ENCODE measurements at regions not wholly inside any gene's neighbourhood (a gene's known extent, or its start where the extent isn't known, plus 50 kb on each side); places are given as distances from the start of the nearest gene placed in this dataset.

DNA sequence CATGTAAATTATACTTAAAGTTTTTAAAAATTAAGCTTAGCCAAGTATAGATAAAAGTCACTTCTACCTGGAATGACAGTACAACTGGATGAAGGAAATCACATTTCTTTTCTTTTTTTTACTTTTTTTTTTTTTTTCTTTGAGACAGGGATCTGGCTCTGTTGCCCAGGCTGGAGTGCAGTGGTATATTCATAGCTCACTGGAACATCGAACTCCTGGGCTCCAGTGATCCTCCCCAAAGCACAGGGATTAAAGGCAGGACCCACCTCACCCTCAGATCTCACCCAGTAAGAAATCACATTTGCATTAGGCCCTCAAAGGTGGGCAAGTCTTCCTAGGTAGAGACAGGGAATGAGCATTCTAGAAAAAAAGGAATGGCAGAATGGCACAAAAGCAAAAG lies 69.5 kb upstream of the C1GALT1 start:
- Histone ChIP-seq H3K36me3 (ENCODE audit: insufficient read depth, low read length) (no peaks in the 10 kb centered on the region), H3K4me3 (ENCODE audit: insufficient read depth, low read depth, low read length) (no peak overlapping the region), H3K27me3 (ENCODE audit: insufficient read depth, low read length) (no peaks in the 10 kb centered on the region), H3K4me1 (ENCODE audit: insufficient read depth, low read length) (no peaks in the 10 kb centered on the region), H3K4me2 (ENCODE audit: low read length) (no peak overlapping the region), H3K9ac (ENCODE audit: low read length) (no peak overlapping the region), H2AFZ (ENCODE audit: low read depth, low read length) (no peak overlapping the region), H3K9me3 (ENCODE audit: insufficient read depth, low read depth, low read length) (no peaks in the 10 kb centered on the region), H3K27ac (ENCODE audit: low read depth, low read length) (no peak overlapping the region), H3K79me2 (ENCODE audit: insufficient read depth, low read length) (no peaks in the 10 kb centered on the region), H4K20me1 (ENCODE audit: insufficient read depth, low read length) (no peaks in the 10 kb centered on the region)
- Mint-ChIP-seq H3K27me3 (ENCODE audit: low read depth, unreplicated experiment) (no peaks in the 10 kb centered on the region), H3K4me1 (ENCODE audit: low read depth, unreplicated experiment) (no peaks in the 10 kb centered on the region), H3K9me3 (ENCODE audit: unreplicated experiment) (no peaks in the 10 kb centered on the region), H3K36me3 (ENCODE audit: low read depth, unreplicated experiment) (no peaks in the 10 kb centered on the region), H3K4me3 (ENCODE audit: unreplicated experiment) (no peak overlapping the region), H3K27ac (ENCODE audit: unreplicated experiment) (no peak overlapping the region)
- DNase-seq (ENCODE audit: low read depth), result no peak
- TF ChIP-seq EZH2 (IDR thresholded peaks at IDR 0.05; ENCODE audit: insufficient read depth, low read length), result no peak
- TF ChIP-seq, protein P1, sequence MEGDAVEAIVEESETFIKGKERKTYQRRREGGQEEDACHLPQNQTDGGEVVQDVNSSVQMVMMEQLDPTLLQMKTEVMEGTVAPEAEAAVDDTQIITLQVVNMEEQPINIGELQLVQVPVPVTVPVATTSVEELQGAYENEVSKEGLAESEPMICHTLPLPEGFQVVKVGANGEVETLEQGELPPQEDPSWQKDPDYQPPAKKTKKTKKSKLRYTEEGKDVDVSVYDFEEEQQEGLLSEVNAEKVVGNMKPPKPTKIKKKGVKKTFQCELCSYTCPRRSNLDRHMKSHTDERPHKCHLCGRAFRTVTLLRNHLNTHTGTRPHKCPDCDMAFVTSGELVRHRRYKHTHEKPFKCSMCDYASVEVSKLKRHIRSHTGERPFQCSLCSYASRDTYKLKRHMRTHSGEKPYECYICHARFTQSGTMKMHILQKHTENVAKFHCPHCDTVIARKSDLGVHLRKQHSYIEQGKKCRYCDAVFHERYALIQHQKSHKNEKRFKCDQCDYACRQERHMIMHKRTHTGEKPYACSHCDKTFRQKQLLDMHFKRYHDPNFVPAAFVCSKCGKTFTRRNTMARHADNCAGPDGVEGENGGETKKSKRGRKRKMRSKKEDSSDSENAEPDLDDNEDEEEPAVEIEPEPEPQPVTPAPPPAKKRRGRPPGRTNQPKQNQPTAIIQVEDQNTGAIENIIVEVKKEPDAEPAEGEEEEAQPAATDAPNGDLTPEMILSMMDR (IDR thresholded peaks at IDR 0.05; ENCODE audit: insufficient read depth, low read depth, low read length), result no peak
- FAIRE-seq, result no peak

DNA sequence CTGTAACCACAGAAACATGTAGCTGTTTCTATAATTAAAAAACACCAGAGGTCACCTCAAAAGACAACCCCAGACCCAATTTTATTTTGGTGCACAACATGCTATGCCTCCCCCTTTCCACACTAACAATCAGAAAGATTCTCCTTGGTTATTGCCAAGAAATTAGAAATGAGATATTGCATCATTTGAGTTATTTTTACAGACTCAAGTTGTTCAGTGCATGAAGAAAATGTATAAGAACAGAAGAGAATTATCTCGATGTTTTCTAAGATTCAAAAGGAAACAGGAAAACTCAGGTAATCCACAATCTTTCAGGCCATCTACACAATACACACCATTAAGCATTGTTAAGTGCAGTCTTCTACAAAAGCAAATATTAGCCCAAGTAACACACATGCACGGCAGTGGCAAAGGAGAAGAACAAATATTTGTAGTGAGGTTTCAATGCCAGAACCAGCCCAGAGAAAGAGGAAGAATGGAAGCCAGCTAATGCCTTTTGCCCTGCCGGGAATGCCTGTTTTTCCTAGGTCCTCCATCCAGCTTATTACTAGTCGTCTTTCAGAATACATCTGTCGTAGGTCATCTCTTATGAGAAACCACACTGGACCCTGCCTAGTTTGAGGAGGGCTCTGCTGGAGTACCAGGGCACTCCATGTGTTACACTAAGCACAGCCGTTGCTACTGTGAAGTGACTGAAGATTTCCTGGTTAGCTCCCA lies 67.6 kb upstream of the C1GALT1 start:
- FAIRE-seq (no peak), DNase-seq (ENCODE audit: low read depth) (no peak)
- Histone ChIP-seq H3K27ac (ENCODE audit: low read depth, low read length) (no peak overlapping the region), H3K4me2 (ENCODE audit: low read length) (no peak overlapping the region), H4K20me1 (ENCODE audit: insufficient read depth, low read length) (no peaks in the 10 kb centered on the region), H3K27me3 (ENCODE audit: insufficient read depth, low read length) (no peaks in the 10 kb centered on the region), H3K9ac (ENCODE audit: low read length) (no peak overlapping the region), H2AFZ (ENCODE audit: low read depth, low read length) (no peak overlapping the region), H3K36me3 (ENCODE audit: insufficient read depth, low read length) (no peaks in the 10 kb centered on the region), H3K4me3 (ENCODE audit: insufficient read depth, low read depth, low read length) (no peak overlapping the region), H3K4me1 (ENCODE audit: insufficient read depth, low read length) (no peaks in the 10 kb centered on the region), H3K79me2 (ENCODE audit: insufficient read depth, low read length) (no peaks in the 10 kb centered on the region), H3K9me3 (ENCODE audit: insufficient read depth, low read depth, low read length) (no peaks in the 10 kb centered on the region)
- no peaks in the 10 kb centered on the region for H3K36me3 Mint-ChIP-seq (ENCODE audit: low read depth, unreplicated experiment)
- no peaks in the 10 kb centered on the region for H3K4me1 Mint-ChIP-seq (ENCODE audit: low read depth, unreplicated experiment)
- no peak overlapping the region for H3K27ac Mint-ChIP-seq (ENCODE audit: unreplicated experiment)
- no peak overlapping the region for H3K4me3 Mint-ChIP-seq (ENCODE audit: unreplicated experiment)
- no peaks in the 10 kb centered on the region for H3K9me3 Mint-ChIP-seq (ENCODE audit: unreplicated experiment)
- TF ChIP-seq, protein P1 (IDR thresholded peaks at IDR 0.05; ENCODE audit: insufficient read depth, low read depth, low read length), result no peak
- no peak for TF ChIP-seq EZH2 (IDR thresholded peaks at IDR 0.05; ENCODE audit: insufficient read depth, low read length)
- no peaks in the 10 kb centered on the region for H3K27me3 Mint-ChIP-seq (ENCODE audit: low read depth, unreplicated experiment)

DNA sequence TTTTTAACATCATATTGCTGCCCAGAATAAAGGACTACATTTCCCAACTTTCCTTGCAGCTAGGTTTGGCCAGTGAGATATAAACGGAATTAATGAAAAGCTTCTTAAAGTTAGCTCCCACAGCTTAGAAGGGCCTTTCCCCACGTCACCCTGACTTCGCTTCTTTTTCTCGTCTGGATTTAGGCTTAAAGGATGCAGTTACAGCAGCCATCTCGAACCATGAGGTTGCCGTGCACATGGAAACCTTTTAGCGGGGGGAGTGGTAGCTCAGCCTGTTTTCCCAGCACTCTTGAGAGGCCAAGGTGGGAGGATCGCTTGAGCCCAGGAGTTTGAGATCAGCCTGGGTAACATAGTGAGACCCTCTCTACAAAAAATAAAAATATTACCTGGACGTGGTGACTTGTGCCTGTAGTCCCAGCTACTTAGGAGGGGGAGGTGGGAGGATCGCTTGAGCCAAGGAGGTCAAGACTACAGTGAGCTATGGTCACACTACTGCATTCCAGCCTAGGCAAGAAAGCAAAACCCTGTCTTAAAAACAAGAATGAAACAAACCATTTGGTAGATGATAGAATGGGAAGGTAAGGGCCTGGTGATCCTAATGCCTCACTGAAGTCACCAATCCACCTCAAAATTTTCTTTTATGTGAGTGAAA lies 64.3 kb upstream of the C1GALT1 start:
- DNase-seq (ENCODE audit: low read depth) (no peak), FAIRE-seq (no peak)
- no peak overlapping the region for H3K27ac Mint-ChIP-seq (ENCODE audit: unreplicated experiment)
- Histone ChIP-seq H3K36me3 (ENCODE audit: insufficient read depth, low read length) (no peaks in the 10 kb centered on the region), H3K79me2 (ENCODE audit: insufficient read depth, low read length) (no peaks in the 10 kb centered on the region), H4K20me1 (ENCODE audit: insufficient read depth, low read length) (no peaks in the 10 kb centered on the region), H3K4me1 (ENCODE audit: insufficient read depth, low read length) (no peaks in the 10 kb centered on the region), H3K27ac (ENCODE audit: low read depth, low read length) (no peak overlapping the region), H3K27me3 (ENCODE audit: insufficient read depth, low read length) (no peaks in the 10 kb centered on the region), H3K9ac (ENCODE audit: low read length) (no peak overlapping the region), H3K9me3 (ENCODE audit: insufficient read depth, low read depth, low read length) (no peaks in the 10 kb centered on the region), H3K4me3 (ENCODE audit: insufficient read depth, low read depth, low read length) (no peak overlapping the region), H2AFZ (ENCODE audit: low read depth, low read length) (no peak overlapping the region), H3K4me2 (ENCODE audit: low read length) (no peak overlapping the region)
- no peaks in the 10 kb centered on the region for H3K4me1 Mint-ChIP-seq (ENCODE audit: low read depth, unreplicated experiment)
- no peaks in the 10 kb centered on the region for H3K9me3 Mint-ChIP-seq (ENCODE audit: unreplicated experiment)
- no peaks in the 10 kb centered on the region for H3K36me3 Mint-ChIP-seq (ENCODE audit: low read depth, unreplicated experiment)
- TF ChIP-seq, protein P1 (IDR thresholded peaks at IDR 0.05; ENCODE audit: insufficient read depth, low read depth, low read length), result no peak
- no peak for TF ChIP-seq EZH2 (IDR thresholded peaks at IDR 0.05; ENCODE audit: insufficient read depth, low read length)
- H3K4me3 Mint-ChIP-seq (ENCODE audit: unreplicated experiment), result no peak overlapping the region
- no peaks in the 10 kb centered on the region for H3K27me3 Mint-ChIP-seq (ENCODE audit: low read depth, unreplicated experiment)

Measured in astrocyte (in vitro differentiated cells and primary cell).